Suprapubic skin (tissue), 4 donors: ENCODE measurements at regions not wholly inside any gene's neighbourhood (a gene's known extent, or its start where the extent isn't known, plus 50 kb on each side); places are given as distances from the start of the nearest gene placed in this dataset.

ENCODE experiments used
- POLR2A ChIP-seq, 2 donors: fragments of 450-650 bp; IDR thresholded peaks; one replicate each; pipeline ENCODE4 v1.6.1; 2017; ENCODE audit warnings: antibody characterized with exemption in 2 of 2, mild to moderate bottlenecking in 2 of 2, moderate library complexity in 2 of 2
- POLR2AphosphoS5 ChIP-seq, 3 donors: sonication (generic); formaldehyde crosslinking; IDR thresholded peaks; one replicate each; pipeline ENCODE4 v1.6.1; 2017; ENCODE audit warnings: antibody characterized with exemption in 3 of 3
- TF ChIP-seq, protein P1 (sequence below), 2 donors: fragments of 200-600 bp in 1 of 2; fragments of 450-650 bp in 1 of 2; sonication (generic) in 1 of 2; IDR thresholded peaks; one replicate each; pipeline ENCODE4 v1.5.1; 2016 to 2019; ENCODE audit warnings: antibody characterized with exemption in 2 of 2, mild to moderate bottlenecking in 1 of 2, moderate library complexity in 1 of 2

GRCh38 chr13:50762969-50763567, 80.4 kb downstream of the DLEU7 start:
- TF ChIP-seq, protein P1, sequence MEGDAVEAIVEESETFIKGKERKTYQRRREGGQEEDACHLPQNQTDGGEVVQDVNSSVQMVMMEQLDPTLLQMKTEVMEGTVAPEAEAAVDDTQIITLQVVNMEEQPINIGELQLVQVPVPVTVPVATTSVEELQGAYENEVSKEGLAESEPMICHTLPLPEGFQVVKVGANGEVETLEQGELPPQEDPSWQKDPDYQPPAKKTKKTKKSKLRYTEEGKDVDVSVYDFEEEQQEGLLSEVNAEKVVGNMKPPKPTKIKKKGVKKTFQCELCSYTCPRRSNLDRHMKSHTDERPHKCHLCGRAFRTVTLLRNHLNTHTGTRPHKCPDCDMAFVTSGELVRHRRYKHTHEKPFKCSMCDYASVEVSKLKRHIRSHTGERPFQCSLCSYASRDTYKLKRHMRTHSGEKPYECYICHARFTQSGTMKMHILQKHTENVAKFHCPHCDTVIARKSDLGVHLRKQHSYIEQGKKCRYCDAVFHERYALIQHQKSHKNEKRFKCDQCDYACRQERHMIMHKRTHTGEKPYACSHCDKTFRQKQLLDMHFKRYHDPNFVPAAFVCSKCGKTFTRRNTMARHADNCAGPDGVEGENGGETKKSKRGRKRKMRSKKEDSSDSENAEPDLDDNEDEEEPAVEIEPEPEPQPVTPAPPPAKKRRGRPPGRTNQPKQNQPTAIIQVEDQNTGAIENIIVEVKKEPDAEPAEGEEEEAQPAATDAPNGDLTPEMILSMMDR (IDR thresholded peaks at IDR 0.05), result no peak
- TF ChIP-seq POLR2AphosphoS5 (IDR thresholded peaks at IDR 0.05) (no peak), POLR2A (IDR thresholded peaks at IDR 0.05) (no peak)
